Suprapubic skin (tissue), 4 donors: ENCODE measurements at regions not wholly inside any gene's neighbourhood (a gene's known extent, or its start where the extent isn't known, plus 50 kb on each side); places are given as distances from the start of the nearest gene placed in this dataset.

Experiments used
- CTCF ChIP-seq, 2 donors: fragments of 200-600 bp in 1 of 2; fragments of 450-650 bp in 1 of 2; sonication (generic) in 1 of 2; IDR thresholded peaks; one replicate each; pipeline ENCODE4 v1.5.1; 2016 to 2019; ENCODE audit warnings: antibody characterized with exemption in 2 of 2, mild to moderate bottlenecking in 1 of 2, moderate library complexity in 1 of 2
- EP300 ChIP-seq: sonication (generic); formaldehyde crosslinking; IDR thresholded peaks from one replicate; pipeline ENCODE4 v1.6.1; 2017; ENCODE audit warnings: antibody characterized with exemption
- POLR2A ChIP-seq, 2 donors: fragments of 450-650 bp; IDR thresholded peaks; one replicate each; pipeline ENCODE4 v1.6.1; 2017; ENCODE audit warnings: antibody characterized with exemption in 2 of 2, mild to moderate bottlenecking in 2 of 2, moderate library complexity in 2 of 2
- POLR2AphosphoS5 ChIP-seq, 3 donors: sonication (generic); formaldehyde crosslinking; IDR thresholded peaks; one replicate each; pipeline ENCODE4 v1.6.1; 2017; ENCODE audit warnings: antibody characterized with exemption in 3 of 3

- TF ChIP-seq CTCF (IDR thresholded peaks at IDR 0.05) = no peak
- TF ChIP-seq EP300 = no peak
- TF ChIP-seq POLR2A (IDR thresholded peaks at IDR 0.05) = no peak
- no peak for TF ChIP-seq POLR2AphosphoS5 (IDR thresholded peaks at IDR 0.05)
Measured at GRCh38 chr5:58356662-58357061, 103.2 kb downstream of the PLK2 start.
